H1 (cell line): ENCODE measurements at regions not wholly inside any gene's neighbourhood (a gene's known extent, or its start where the extent isn't known, plus 50 kb on each side); places are given as distances from the start of the nearest gene placed in this dataset.

Experiments used
- CTCF ChIA-PET: fragments of 300-600 bp; sonication (Branson Sonifier 250); formaldehyde crosslinking; loops from one replicate; lab custom pipeline; 2021; ENCODE audit not compliant: partially characterized antibody; lab: Charles Lee
- POLR2A ChIA-PET: fragments of 300-600 bp; sonication (Branson Sonifier 250); formaldehyde crosslinking; loops from one replicate; lab custom pipeline; 2021; ENCODE audit warnings: inconsistent platforms; ENCODE audit not compliant: partially characterized antibody; lab: Charles Lee
- DNase-seq, 2 experiments: peaks; one replicate each; pipeline versions ENCODE4 v3.0.0 to v3.0.0-alpha.2; 2010 to 2022; ENCODE audit warnings: low spot score in 2 of 2, low read depth in 1 of 2, mixed read lengths in 1 of 2
- FAIRE-seq: peaks from 2 replicates; lab custom pipeline; 2011; peaks lifted over from hg19 to GRCh38; lab: Jason Lieb, UNC
- H2AFZ ChIP-seq: 2 replicates; pipeline ENCODE4 v1.8.1; 2012; ENCODE audit warnings: low read length, inconsistent platforms
- H2AK5ac ChIP-seq: 2 replicates; pipeline ENCODE4 v1.6.1; 2013; ENCODE audit warnings: low read depth, low read length
- H2BK120ac ChIP-seq: replicated peaks from 2 replicates; pipeline ENCODE3; 2013; ENCODE audit warnings: low read depth, low read length, inconsistent platforms
- H2BK12ac ChIP-seq: 2 replicates; pipeline ENCODE4 v1.6.1; 2013; ENCODE audit warnings: low read depth, low read length
- H2BK15ac ChIP-seq: 2 replicates; pipeline ENCODE4 v1.6.1; 2013; ENCODE audit warnings: low read length
- H2BK20ac ChIP-seq: 2 replicates; pipeline ENCODE4 v1.6.1; 2013; ENCODE audit warnings: low read length
- H2BK5ac ChIP-seq: 2 replicates; pipeline ENCODE4 v1.6.1; 2013; ENCODE audit warnings: low read depth, low read length
- H3K14ac ChIP-seq: 2 replicates; pipeline ENCODE4 v1.6.1; 2013; ENCODE audit warnings: inconsistent platforms; ENCODE audit not compliant: insufficient read length
- H3K18ac ChIP-seq: 2 replicates; pipeline ENCODE4 v1.6.1; 2013; ENCODE audit warnings: low read length; ENCODE audit errors: extremely low read depth
- H3K23ac ChIP-seq: 2 replicates; pipeline ENCODE4 v1.6.1; 2013; ENCODE audit warnings: inconsistent platforms; ENCODE audit not compliant: insufficient read length
- H3K23me2 ChIP-seq: 2 replicates; pipeline ENCODE4 v1.6.1; 2013; ENCODE audit warnings: low read depth, low read length
- H3K27ac ChIP-seq: 2 replicates; pipeline ENCODE4 v1.6.1; 2011; ENCODE audit warnings: low read depth, low read length, inconsistent platforms
- H3K27me3 ChIP-seq, 4 experiments: replicated peaks in 1 of 4; 1 replicate in 1 of 4; 2 replicates in 3 of 4; pipeline versions ENCODE4 v1.6.1 to v1.8.1; 2011 to 2013; ENCODE audit warnings: low read length in 3 of 4, mild to moderate bottlenecking in 3 of 4, inconsistent platforms in 2 of 4, mixed read lengths in 2 of 4, moderate library complexity in 1 of 4; ENCODE audit not compliant: control insufficient read depth in 3 of 4, insufficient read depth in 3 of 4; ENCODE audit errors: extremely low read depth in 1 of 4
- H3K36me3 ChIP-seq, 4 experiments: 2 replicates each; pipeline versions ENCODE4 v1.6.1 to v1.8.1; 2011 to 2013; ENCODE audit warnings: mild to moderate bottlenecking in 4 of 4, low read length in 3 of 4, moderate library complexity in 2 of 4, control low read depth in 1 of 4, inconsistent platforms in 1 of 4; ENCODE audit not compliant: insufficient read depth in 4 of 4, control insufficient read depth in 2 of 4
- H3K4ac ChIP-seq: replicated peaks from 2 replicates; pipeline ENCODE3; 2013; ENCODE audit warnings: low read length, low read depth, mixed read lengths, inconsistent platforms; ENCODE audit not compliant: insufficient read length
- H3K4me1 ChIP-seq, 4 experiments: replicated peaks in 1 of 4; 1 replicate in 1 of 4; 2 replicates in 3 of 4; pipeline versions ENCODE4 v1.6.1 to v1.8.1; 2011 to 2013; ENCODE audit warnings: low read length in 3 of 4, inconsistent platforms in 2 of 4, mixed read lengths in 1 of 4; ENCODE audit not compliant: insufficient read depth in 4 of 4, control insufficient read depth in 3 of 4
- H3K4me2 ChIP-seq, 2 experiments: 2 replicates each; pipeline versions ENCODE4 v1.6.1 to v1.8.1; 2011 to 2013; ENCODE audit warnings: low read depth in 2 of 2, low read length in 2 of 2, control low read depth in 1 of 2, inconsistent platforms in 1 of 2, mild to moderate bottlenecking in 1 of 2; ENCODE audit not compliant: insufficient read depth in 1 of 2
- H3K4me3 ChIP-seq, 4 experiments: fragments of 200-600, 300-600 bp in 1 of 4; sonication (generic), shearing (Covaris generic), sonication (Bioruptor Twin) in 1 of 4; 2 replicates each; pipeline versions ENCODE4 v1.5.1 to v1.8.1; 2011 to 2016; ENCODE audit warnings: low read length in 4 of 4, low read depth in 3 of 4, control low read depth in 2 of 4, inconsistent platforms in 2 of 4, mild to moderate bottlenecking in 2 of 4, mixed read lengths in 1 of 4, moderate library complexity in 1 of 4; ENCODE audit not compliant: insufficient read depth in 2 of 4; ENCODE audit errors: extremely low read depth in 1 of 4
- H3K56ac ChIP-seq: replicated peaks from 2 replicates; pipeline ENCODE3; 2013; ENCODE audit warnings: low read depth, mild to moderate bottlenecking, mixed read lengths, low read length, inconsistent platforms; ENCODE audit not compliant: insufficient read length
- H3K79me1 ChIP-seq: 2 replicates; pipeline ENCODE4 v1.6.1; 2013; ENCODE audit warnings: low read depth, low read length, control low read depth
- H3K79me2 ChIP-seq, 2 experiments: 2 replicates each; pipeline versions ENCODE4 v1.6.1 to v1.8.1; 2012 to 2013; ENCODE audit warnings: low read length in 2 of 2, mild to moderate bottlenecking in 2 of 2, inconsistent platforms in 1 of 2; ENCODE audit not compliant: insufficient read depth in 2 of 2, control insufficient read depth in 1 of 2
- H3K9ac ChIP-seq, 4 experiments: replicated peaks in 1 of 4; 1 replicate in 1 of 4; 2 replicates in 3 of 4; pipeline versions ENCODE4 v1.6.1 to v1.8.1; 2011 to 2013; ENCODE audit warnings: low read depth in 3 of 4, low read length in 3 of 4, control low read depth in 2 of 4, mild to moderate bottlenecking in 2 of 4, moderate library complexity in 2 of 4, inconsistent platforms in 1 of 4; ENCODE audit errors: extremely low read depth in 1 of 4
- H3K9me3 ChIP-seq, 2 experiments: 2 replicates each; pipeline versions ENCODE4 v1.6.1 to v1.8.1; 2012 to 2013; ENCODE audit warnings: mild to moderate bottlenecking in 2 of 2, moderate library complexity in 2 of 2, control low read depth in 1 of 2, inconsistent platforms in 1 of 2, low read depth in 1 of 2, low read length in 1 of 2, mixed read lengths in 1 of 2; ENCODE audit not compliant: insufficient read depth in 2 of 2
- H4K20me1 ChIP-seq, 2 experiments: replicated peaks in 1 of 2; 2 replicates each; pipeline versions ENCODE3 to v1.8.1; 2011 to 2013; ENCODE audit warnings: inconsistent platforms in 2 of 2, low read length in 2 of 2, mild to moderate bottlenecking in 1 of 2; ENCODE audit not compliant: insufficient read depth in 2 of 2, control insufficient read depth in 1 of 2
- H4K5ac ChIP-seq: 2 replicates; pipeline ENCODE4 v1.6.1; 2013; ENCODE audit warnings: low read length, low read depth, mixed read lengths, inconsistent platforms; ENCODE audit not compliant: insufficient read length
- H4K8ac ChIP-seq: 2 replicates; pipeline ENCODE4 v1.8.0; 2013; ENCODE audit warnings: mild to moderate bottlenecking, moderate library complexity, low read length, inconsistent platforms; ENCODE audit not compliant: insufficient read depth; ENCODE audit errors: extremely low read depth
- H4K91ac ChIP-seq: replicated peaks from 2 replicates; pipeline ENCODE3; 2013; ENCODE audit warnings: low read length, mixed read lengths, inconsistent platforms; ENCODE audit not compliant: insufficient read length
- CEBPB ChIP-seq: IDR thresholded peaks from 2 replicates; pipeline ENCODE4 v1.6.1; 2012; ENCODE audit warnings: low read depth, low read length
- CHD2 ChIP-seq: IDR thresholded peaks from 2 replicates; pipeline ENCODE4 v1.6.1; 2012; ENCODE audit warnings: low read length, improper control_type of control experiment
- CREB1 ChIP-seq: IDR thresholded peaks from 2 replicates; pipeline ENCODE4 v1.6.1; 2012; ENCODE audit warnings: inconsistent platforms
- EGR1 ChIP-seq: IDR thresholded peaks from 2 replicates; pipeline ENCODE4 v1.6.1; 2011; ENCODE audit warnings: low read depth, low read length, borderline replicate concordance
- EP300 ChIP-seq, 2 experiments: IDR thresholded peaks; 1 replicate in 1 of 2; 2 replicates in 1 of 2; pipeline ENCODE4 v1.6.1; 2011 to 2012; ENCODE audit warnings: low read depth in 2 of 2, low read length in 2 of 2, mild to moderate bottlenecking in 2 of 2, borderline replicate concordance in 1 of 2, inconsistent platforms in 1 of 2, moderate library complexity in 1 of 2
- FOSL1 ChIP-seq: IDR thresholded peaks from 2 replicates; pipeline ENCODE4 v1.6.1; 2011; ENCODE audit warnings: mild to moderate bottlenecking, low read depth, low read length, moderate library complexity; ENCODE audit not compliant: insufficient read depth
- NRF1 ChIP-seq: IDR thresholded peaks from 2 replicates; pipeline ENCODE4 v1.6.1; 2011; ENCODE audit warnings: mild to moderate bottlenecking, low read depth, low read length, improper control_type of control experiment
- RBBP5 ChIP-seq: IDR thresholded peaks from 2 replicates; pipeline ENCODE4 v1.7.1; 2012; ENCODE audit warnings: low read depth, mild to moderate bottlenecking, inconsistent platforms, low read length, moderate library complexity, borderline replicate concordance
- RFX5 ChIP-seq: IDR thresholded peaks from 2 replicates; pipeline ENCODE4 v1.6.1; 2011; ENCODE audit warnings: low read depth, low read length, improper control_type of control experiment, borderline replicate concordance
- SAP30 ChIP-seq: fragments of 300-600 bp; sonication (generic); IDR thresholded peaks from 2 replicates; pipeline ENCODE4 v1.7.1; 2012; ENCODE audit warnings: low read length, moderate library complexity, mild to moderate bottlenecking, inconsistent platforms; ENCODE audit not compliant: insufficient read depth, insufficient replicate concordance
- SP1 ChIP-seq: IDR thresholded peaks from 2 replicates; pipeline ENCODE4 v1.6.1; 2011; ENCODE audit warnings: low read depth, low read length
- SUZ12 ChIP-seq: fragments of 200-600 bp; sonication (generic); IDR thresholded peaks from 2 replicates; pipeline ENCODE4 v1.6.1; 2012; ENCODE audit warnings: mild to moderate bottlenecking, inconsistent platforms, low read length, moderate library complexity, mixed read lengths
- WGBS, 2 experiments: shearing (Covaris generic) in 1 of 2; methylation state at CpG; one replicate each; pipeline versions ENCODE4 v1.1.6 to v1.1.7; 2013 to 2015; ENCODE audit warnings: low lambda C conversion rate in 2 of 2, mixed read lengths in 2 of 2, inconsistent platforms in 1 of 2, low coverage in 1 of 2, missing lambda C conversion rate in 1 of 2; ENCODE audit not compliant: insufficient replicate concordance in 2 of 2, insufficient coverage in 1 of 2, insufficient read length in 1 of 2; ENCODE audit errors: extremely low coverage in 1 of 2, missing lambda C conversion rate in 1 of 2; 5-methylcytosine and 5-hydroxymethylcytosine counted together

- H2BK120ac ChIP-seq: no peak overlapping the region
- no peak overlapping the region for H3K14ac ChIP-seq
- H4K91ac ChIP-seq: no peak overlapping the region
- no peak overlapping the region for H4K8ac ChIP-seq
- no peak overlapping the region for H3K4me3 ChIP-seq
- H3K23ac ChIP-seq: no peak overlapping the region
- no peaks in the 10 kb centered on the region for H3K79me1 ChIP-seq
- no peak overlapping the region for H3K9ac ChIP-seq
- no peak overlapping the region for H2AK5ac ChIP-seq
- CTCF ChIA-PET: interaction anchor here (0.7 to 2.0 kb wide), 5 partner anchors 10 to 122 kb away, joined by 3 to 10 read pairs (median 4); no protein-coding TSS in a partner anchor
- no peak overlapping the region for H3K4ac ChIP-seq
- H3K79me2 ChIP-seq: no peaks in the 10 kb centered on the region
- H4K20me1 ChIP-seq: no peaks in the 10 kb centered on the region
- no peaks in the 10 kb centered on the region for H3K9me3 ChIP-seq
- no peaks in the 10 kb centered on the region; a peak in 1 of 7 replicates for H3K4me1 ChIP-seq
- no peaks in the 10 kb centered on the region for H3K36me3 ChIP-seq
- DNase-seq: no peak
- no peak overlapping the region for H3K18ac ChIP-seq
- H2BK20ac ChIP-seq: no peak overlapping the region
- no peak overlapping the region for H2AFZ ChIP-seq
- H2BK12ac ChIP-seq: 0 out of 2 replicates have a peak overlapping the region, but pooled peaks have one; percentile 12
- POLR2A ChIA-PET: interaction anchor here (1.5 kb wide), 1 partner anchor 10 kb away, joined by 5 read pairs; no protein-coding TSS in a partner anchor
- H4K5ac ChIP-seq: no peak overlapping the region
- no peak overlapping the region for H3K27ac ChIP-seq
- WGBS, 2 experiments: 92% methylated on average over 15 of the region's 15 CpGs; no CpG with 5 or more reads in 1 of the 2 experiments
- no peaks in the 10 kb centered on the region for H3K23me2 ChIP-seq
- no peak overlapping the region for H3K4me2 ChIP-seq
- no peak overlapping the region for H3K56ac ChIP-seq
- no peak for FAIRE-seq
- no peak overlapping the region for H2BK15ac ChIP-seq
- no peaks in the 10 kb centered on the region; a peak in 1 of 7 replicates for H3K27me3 ChIP-seq
- no peak overlapping the region for H2BK5ac ChIP-seq
- TF ChIP-seq CEBPB (peak; percentile 67; the same call in 1 of the 2 replicates), CHD2 (no peak), SUZ12 (no peak), EGR1 (no peak), SP1 (no peak), SAP30 (no peak), RBBP5 (no peak), EP300 (IDR thresholded peaks at IDR 0.05; ENCODE audit: borderline replicate concordance in 1 of 2, low read depth in 2 of 2, low read length in 2 of 2) (no peak), NRF1 (no peak), FOSL1 (no peak), CREB1 (no peak), RFX5 (no peak)
These were observed 166.1 kb upstream of the TCERG1L start for GRCh38 chr10:131477457-131478121.
